ENCODE measurements at regions not wholly inside any gene's neighbourhood (a gene's known extent, or its start where the extent isn't known, plus 50 kb on each side); places are given as distances from the start of the nearest gene placed in this dataset.

DNA sequence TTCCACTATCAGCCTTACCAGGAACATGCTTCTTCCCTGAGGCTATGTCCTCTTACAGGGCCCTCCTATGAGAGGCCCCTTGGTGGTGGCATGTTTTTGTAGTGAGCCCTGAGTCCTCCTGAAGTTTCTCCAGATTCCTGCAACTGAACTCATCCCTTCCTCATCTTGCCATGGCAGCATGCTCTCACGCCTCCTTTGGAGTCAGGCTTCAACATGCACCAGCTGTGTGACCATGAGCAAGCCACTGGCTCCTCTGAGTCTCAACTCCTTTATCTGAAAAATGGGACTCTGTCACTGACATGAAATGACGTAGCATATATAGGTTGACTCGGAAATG is 216.3 kb upstream of the TLE3 start:
- TF ChIP-seq POLR2AphosphoS5 (IDR thresholded peaks at IDR 0.05; ENCODE audit: borderline replicate concordance, low read depth, low read length) = no peak
- TF ChIP-seq EZH2 (IDR thresholded peaks at IDR 0.05) = no peak
- TF ChIP-seq FOXP2 (optimal IDR thresholded peaks at IDR 0.05; ENCODE audit: control extremely low read depth, extremely low read length, insufficient read depth) = no peak

All from SK-N-MC (cell line).